ENCODE measurements at regions not wholly inside any gene's neighbourhood (a gene's known extent, or its start where the extent isn't known, plus 50 kb on each side); places are given as distances from the start of the nearest gene placed in this dataset.
"Not testable (repeated sequence)": the region's sequence is repeated elsewhere in the genome, so short reads cannot be mapped to it uniquely, and the experiment has no call there.

DNA sequence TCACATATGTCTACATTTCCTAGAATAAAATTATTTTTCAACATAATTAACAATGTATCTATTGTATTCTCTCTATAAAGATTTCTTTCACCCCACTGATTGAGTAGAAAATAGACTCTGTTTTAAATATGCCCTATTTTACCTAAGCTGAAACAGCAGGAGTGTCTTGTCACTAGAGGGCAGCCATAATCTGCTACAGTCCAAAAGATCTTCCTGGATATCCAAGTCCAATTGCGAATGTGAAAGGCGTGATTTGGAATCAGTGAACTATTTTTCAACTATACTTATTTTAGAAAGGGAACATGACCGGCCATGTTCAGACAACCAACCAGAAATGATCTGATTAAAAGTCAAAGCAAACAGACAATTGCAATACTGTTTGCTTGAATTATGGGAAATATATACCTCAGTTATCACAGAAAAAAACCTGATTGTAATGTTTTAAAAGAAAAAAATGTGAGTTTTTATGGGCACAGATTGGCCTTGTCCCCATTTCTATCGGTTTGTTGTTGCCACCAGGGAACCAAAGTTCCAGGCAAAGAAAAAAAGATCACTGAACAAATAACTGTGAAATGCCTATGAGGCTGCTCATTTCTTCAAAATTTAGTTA is 1211.0 kb upstream of the ADGRL4 start:
- DNase-seq: peak; percentile 84

DNA sequence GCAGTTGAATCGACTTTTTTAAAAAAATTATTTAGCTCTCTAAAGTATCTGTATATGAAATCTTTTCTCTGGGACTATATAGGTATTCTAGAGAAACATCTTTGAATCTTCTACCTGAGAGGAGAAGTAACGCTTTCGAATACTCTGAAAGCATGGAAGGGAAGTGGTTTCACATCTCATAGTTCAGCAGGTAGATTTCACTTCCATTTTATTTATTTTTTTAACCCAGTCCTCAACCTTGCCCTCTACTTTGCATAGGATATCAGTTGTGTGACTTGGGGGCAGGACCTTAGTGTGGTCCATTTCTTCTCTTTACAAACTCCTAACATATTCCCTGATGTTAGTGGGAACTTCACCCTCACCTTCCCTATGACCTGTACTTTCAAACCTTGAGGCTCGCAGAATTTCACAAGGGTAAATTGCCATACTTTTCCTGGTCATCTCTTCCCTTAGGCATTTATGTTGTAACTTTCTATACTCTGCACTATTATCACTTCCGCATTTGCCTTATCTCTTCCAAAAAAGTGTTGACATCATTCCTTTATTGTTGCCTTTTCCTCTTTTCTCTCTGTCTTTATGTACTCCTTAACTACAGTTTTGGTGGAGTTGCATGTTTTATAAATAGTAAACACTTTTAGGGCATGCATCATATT is 1208.5 kb upstream of the ADGRL4 start:
- no peak for DNase-seq

DNA sequence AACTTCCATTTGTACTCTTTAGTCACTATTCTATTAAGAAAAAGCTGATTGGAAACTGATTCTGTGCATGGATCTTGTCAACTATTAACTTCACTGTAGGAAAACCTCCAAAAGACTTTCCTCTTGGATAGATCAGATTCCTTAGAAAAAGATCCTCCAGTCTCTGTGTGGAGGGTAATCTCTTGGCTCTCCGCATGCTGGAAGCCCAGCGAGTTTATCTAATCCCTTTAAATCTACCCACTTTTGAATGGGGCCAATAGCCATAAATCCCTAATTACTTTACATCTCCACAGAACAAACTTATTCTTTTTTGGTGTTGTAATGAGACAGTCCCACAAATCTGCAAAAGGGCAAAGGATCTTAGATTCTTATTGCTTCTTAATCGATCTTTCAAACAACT is 1206.4 kb upstream of the ADGRL4 start:
- no peak for DNase-seq

DNA sequence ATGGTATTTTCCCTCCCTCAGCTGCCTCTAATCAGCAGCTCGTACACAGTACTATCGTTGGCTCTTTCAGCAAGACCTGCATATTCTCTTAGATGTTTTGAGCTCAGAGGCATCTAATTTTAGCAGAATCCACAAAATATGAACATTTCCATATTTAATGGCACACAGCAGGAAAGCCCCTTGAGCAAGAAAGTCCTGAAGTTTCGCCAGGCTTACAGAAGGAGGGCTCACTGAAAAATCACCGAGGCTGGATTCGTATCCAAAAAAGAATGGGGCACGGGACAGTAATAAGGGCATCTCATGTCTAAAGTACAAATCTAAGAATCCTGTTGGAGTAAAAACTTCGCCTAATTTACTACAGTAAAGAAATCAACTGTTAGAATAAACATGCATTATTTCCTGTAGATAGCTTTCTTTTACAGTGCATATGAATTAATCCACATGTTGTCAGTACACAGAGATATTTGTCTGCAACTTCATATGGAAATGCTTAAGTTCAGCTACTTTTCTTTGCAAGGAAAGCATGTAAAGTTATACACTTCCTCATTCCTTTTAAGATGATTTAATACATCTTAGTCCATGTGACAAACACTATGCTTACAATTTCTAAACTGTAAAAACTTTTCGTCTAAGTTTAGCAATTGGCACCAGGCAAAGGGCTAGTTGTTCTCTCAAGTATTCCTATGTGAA is 1205.3 kb upstream of the ADGRL4 start:
- no peak for DNase-seq

DNA sequence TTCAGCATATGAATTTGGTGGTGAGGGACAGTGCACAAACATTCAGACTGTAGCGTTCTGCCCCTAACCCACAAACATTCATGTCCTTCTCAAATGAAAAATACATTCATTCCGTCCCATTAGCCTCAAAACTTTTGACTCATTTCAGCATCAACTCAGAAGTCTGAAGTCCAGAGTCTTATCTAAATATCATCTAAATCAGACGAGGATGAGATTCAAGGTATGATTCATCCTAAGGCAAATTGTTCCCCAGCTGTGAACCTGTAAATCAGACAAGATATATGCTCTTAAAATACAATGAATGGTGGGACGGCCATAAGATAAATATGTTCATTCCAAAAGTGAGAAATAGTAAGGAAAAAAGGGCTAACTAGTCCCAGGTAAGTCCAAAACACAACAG is 1195.6 kb upstream of the ADGRL4 start:
- no peak for DNase-seq

DNA sequence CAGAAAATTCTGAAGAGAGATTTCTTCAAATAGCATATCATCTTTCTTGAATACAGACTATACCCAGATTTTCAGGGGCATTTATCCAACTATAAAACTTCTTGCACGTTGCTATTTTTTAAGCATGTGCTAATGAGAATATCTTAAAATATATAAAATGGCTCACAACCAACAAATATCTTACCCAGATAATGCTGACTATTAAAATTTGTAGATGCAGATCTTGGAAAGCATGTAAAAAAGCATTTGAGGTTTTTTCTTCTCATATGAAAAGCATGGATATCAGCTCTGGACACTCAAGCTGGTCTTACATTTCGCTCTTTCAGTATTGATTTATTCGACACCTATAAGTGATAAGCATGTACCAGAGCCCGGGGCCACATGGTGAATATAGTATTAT is 1187.7 kb upstream of the ADGRL4 start:
- DNase-seq: no peak

DNA sequence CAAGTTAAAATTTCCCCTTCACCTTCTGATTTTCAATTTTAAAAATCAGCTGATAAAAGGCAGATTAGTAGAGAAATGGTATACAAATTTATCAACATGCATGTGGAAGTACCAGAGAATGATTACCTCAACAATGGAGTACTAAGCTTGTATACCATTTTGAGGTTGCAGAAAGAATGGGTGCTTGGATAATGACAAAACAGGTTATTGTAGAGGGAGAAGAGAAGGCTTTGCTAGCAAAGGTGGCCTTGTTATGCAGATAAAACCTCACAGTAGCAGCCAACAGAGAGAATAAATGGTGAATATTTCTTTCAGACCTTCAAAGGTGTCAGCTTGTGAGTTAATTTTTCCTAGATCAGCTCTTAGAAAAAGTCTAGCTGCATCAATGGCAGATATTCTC is 1174.9 kb upstream of the ADGRL4 start:
- DNase-seq: no peak

DNA sequence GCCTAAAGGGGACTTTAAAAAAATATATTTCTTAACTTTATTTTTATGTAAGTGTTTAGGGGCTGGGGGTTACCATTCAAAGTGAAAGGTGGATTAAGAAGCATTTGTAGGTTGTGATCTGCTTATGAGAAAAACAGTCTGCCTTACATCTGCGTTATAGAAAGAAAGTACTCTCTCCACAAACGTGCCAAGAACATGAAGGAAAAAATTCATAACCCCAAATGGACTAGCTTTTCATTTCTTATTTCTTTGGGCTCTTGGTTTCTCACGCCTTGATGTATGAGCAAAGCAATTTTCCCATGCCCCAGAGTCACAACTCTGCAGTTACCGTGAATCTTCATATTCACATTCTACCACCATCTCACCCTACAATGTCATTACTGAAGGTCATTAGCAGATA is 1165.1 kb upstream of the ADGRL4 start:
- no peak for DNase-seq

DNA sequence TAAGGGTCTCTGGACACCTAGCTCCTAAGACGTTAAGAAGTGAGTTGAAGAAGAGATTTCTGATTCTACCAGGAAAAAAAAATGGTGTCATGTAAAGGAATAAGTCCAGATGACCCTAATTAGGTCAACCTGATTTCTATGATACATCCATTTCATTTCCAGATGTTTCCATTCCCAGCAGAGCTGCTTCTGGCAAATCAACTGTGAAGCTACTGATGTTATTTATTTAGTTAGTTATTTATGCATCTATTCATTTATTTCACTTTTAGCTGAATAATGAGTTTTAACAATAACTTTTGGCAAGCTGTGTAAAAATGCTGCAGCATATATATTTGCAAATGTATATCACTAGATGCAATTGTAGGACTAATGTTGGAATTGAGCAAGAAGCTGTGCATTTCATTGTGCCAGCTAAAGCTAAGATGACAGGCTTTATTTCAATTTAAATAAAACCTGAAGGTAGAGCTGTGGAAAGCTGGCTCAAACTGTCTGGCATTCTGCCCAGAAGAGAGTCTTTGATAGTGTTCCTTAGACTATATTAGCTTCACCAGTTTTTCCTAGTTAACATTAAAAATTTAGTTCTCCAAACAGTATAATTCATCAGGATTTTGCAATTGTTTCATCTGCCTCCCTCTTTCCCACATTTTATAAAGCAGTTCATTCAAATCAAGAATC is 1164.4 kb upstream of the ADGRL4 start:
- peak; percentile 41 for DNase-seq

DNA sequence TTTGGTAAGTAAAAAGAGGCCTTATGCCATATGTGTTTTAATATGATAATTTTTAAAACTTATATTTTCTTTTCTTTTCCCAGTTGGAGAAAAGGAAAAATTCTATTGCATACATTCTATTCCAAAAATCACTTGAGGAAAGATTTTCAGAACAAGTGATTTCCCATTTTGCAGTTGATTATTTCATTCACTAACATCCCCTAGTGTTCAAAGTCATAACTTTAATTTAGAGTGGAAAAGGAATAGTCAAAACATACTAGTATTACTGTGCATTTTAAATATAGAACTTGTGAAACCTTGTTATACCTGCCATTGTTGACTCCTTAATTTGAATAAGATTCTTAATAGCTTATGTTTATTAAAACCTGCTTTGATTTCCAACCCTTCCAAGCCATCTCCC is 1157.6 kb upstream of the ADGRL4 start:
- no peak for DNase-seq

DNA sequence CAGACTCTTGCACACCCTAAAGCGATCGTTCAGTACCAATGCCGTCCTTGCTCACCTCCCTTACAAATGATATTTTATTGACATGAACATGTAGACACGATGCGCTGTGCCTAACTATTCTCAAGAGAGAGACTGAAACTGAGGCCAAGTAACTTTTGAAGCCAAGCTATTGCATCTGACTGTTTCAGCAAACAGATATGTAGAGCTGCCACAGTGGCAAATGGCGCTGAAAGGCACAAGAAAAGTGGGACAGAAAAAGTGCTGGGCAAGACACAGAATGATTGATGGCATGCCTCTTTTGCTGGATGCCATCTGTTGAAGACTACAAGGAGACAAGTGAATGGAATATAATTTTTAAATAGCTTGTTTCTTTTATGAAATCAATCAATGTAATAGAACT is 1157.2 kb upstream of the ADGRL4 start:
- DNase-seq: peak; percentile 61

DNA sequence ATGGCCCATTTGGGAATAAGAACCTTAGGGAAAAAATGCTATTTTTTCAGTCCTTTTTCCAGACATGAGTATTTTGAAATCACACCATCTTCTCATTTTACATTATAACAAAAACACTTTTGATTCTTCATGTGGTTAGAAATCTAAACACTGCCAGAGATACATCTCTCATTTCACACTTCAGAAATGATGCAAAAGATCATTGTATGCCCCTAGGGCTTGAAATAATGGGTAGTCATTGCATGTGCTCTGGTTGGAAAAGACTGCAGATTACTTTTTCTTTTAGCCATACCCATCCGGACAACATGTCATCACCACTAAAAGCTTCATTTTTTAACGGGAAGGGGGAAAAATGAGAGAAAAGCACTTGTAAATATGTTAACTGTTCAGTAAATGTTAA is 1152.2 kb upstream of the ADGRL4 start:
- DNase-seq: no peak

DNA sequence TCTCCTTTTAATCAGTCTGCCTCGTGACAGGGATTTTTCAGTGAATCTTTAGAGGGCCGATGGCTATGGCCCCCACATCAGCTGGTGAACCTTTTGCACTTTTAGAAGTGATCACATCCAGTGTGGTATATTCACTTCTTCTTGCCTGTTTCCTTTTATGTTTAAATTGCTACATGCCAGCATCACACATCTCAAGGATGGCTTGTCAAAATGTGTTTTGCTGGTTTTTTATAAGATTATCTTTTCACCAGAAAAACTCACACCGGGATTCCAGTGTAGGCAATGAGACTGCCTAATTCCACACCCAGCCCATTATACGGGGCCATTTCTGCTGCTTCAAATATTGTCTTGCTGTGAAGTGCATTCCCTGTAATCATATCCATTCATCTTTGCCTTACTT is 1151.7 kb upstream of the ADGRL4 start:
- no peak for DNase-seq

DNA sequence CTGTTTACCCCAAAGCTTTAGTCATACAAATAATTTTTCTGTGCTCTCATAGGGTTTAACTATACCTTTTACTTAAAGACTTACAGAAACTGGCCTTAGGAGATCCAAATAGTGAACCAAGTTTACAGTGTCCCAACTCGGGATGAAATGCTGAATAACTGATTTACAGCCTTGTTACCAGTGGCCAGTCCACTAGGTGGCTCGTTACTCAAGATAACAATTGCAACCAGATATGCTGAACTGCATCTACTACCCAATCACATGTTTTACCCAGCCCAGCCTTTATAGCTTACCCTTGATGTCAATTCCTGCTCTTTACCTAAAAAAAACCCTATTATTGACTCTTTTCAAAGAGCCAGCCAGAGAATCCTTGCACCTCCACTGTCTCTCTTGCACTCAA is 1148.8 kb upstream of the ADGRL4 start:
- DNase-seq: no peak

DNA sequence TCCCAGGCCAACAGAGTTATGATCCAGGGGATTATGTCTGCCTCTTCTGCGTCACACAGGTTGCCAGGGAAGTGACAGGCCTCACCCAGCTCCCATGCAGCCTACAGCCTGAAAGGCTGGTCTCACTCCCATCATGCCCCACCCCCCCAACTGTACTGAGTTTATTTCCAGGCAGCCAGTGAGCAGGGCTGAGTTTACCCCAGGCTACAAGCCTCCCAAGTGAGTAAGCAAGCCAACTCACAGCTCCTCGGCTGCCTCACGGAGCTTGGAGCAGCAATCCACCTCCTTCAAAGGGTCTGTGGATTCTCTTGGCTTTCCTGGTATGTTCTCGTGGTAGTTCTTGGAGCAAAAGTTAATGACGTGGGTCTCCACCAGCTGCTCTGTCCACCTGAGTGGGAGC is 1147.6 kb upstream of the ADGRL4 start:
- DNase-seq: no peak

DNA sequence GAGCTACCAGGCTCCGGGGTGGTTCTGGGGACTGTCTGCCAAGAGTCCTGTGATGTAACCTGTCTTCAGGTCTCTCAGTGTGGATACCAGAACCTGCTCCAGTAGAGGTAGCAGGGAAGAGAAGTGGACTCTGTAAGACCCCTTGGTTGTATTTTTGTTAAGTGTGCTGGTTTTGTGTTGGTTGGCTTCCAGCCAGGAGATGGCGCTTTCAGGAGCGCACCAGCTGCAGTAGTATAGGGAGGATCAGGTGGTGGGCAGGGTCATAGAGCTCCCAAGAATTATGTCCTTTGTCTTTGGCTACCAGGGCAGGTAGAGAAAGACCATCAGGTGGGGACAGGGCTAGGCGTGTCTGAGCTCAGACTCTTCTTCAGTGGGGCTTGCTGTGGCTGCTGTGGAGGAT is 1147.2 kb upstream of the ADGRL4 start:
- no peak for DNase-seq

DNA sequence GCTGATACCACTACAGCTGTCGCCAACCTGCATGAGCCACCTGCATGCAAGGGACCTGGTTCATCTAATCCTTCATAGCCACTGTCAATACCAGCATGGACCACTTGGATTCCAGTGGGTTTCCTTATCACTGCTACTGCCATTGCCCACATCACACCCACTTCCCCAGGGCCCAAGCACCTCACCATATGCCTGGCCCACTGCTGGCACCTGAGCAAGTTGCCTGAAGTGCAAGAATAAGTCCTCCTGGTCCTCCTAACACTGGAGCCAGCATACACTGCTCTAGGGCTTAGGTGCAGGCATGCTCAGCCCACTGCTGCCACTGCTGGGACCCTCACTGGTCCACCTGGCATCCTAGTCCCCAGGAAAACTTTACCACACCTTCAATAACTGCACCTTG is 1136.8 kb upstream of the ADGRL4 start:
- DNase-seq: no peak

DNA sequence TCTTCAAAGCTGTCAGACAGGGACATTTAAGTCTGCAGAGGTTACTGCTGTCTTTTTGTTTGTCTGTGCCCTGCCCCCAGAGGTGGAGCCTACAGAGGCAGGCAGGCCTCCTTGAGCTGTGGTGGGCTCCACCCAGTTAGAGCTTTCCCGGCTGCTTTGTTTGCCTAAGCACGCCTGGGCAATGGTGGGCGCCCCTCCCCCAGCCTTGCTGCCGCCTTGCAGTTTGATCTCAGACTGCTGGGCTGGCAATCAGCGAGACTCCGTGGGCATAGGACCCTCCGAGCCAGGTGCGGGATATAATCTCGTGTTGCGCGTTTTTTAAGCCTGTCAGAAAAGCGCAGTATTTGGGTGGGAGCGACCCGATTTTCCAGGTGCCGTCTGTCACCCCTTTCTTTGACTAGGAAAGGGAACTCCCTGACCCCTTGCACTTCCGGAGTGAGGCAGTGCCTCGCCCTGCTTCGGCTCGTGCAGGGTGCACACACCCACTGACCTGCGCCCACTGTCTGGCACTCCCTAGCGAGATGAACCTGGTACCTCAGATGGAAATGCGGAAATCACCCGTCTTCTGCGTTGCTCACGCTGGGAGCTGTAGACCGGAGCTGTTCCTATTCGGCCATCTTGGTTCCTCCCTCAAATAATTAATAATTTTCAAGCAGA is 1131.5 kb upstream of the ADGRL4 start:
- not testable (repeated sequence) for DNase-seq

DNA sequence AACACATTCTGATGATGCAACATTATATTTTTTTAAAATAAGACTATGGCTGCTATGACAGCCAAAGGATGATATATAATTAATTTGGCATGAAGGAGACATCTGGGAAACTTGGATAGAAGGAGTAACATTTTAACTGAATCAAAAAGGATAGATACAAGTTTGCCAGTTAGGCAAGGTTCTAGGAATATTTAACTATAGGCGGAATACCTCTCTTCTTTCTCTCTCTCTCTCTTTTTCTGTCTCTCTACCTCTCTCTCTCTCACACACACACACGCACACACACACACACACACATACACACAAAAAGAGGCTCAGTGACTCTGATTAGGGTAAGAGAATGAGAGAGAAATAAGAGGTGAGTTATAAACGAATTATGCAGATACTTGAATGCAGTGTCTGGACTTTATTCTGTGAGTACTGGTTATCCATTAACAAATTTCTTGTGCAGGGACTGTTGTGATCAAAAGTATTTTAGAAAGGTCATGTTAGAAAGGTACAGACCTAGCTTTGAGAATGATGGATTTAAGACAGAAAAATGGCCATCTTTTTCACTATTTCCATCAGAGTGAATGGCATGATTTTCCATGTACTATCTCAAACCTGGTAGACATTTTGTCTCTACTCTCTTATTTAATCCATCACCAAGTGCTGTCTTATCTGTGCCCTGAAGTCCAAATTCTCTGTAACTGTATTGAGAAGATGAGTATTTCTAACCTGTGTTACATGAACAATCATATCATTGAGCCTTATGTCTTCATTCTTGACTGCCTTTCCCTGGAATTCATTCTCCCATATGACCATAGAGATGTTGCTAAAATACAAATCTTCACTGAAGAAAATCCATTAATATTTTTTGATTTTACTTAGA is 1106.9 kb upstream of the ADGRL4 start:
- DNase-seq: peak; percentile 14

DNA sequence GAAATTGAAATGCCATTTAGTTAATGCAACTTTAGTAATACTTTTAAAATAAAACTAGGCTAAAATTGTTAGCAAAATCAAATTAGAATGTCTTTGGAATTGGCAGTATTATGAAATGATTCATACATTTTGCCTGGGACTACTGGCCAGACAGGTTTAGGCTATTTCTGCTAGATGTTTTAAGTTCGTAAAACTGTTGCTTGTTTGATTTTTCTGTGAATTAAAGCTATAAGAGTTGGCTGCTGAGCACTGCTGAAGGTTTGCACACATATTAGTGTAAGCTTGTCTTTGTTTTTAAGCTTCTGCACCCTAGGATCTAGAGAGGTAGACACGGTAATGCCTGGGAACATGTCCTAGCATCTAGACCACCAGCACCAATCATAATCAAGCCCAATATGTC is 1094.6 kb upstream of the ADGRL4 start:
- no peak for DNase-seq

DNA sequence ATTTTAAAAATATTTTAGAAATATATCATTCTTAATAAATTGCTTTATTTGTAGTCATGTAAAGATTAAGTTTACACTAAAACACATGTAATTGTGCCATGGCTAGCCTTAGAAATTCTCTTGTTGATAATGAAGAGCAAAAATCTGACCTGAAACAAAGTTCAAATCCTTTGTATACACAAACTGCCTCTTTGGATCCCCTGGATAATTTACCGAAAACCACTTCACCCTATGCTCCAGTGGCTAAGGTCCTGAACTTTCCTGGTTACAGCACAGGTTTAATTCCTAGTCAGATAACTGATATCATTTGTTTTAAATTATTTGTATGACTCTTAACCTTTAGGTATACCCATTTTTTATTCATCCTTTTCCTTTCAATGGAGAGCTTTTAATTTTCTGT is 1093.2 kb upstream of the ADGRL4 start:
- DNase-seq: no peak

DNA sequence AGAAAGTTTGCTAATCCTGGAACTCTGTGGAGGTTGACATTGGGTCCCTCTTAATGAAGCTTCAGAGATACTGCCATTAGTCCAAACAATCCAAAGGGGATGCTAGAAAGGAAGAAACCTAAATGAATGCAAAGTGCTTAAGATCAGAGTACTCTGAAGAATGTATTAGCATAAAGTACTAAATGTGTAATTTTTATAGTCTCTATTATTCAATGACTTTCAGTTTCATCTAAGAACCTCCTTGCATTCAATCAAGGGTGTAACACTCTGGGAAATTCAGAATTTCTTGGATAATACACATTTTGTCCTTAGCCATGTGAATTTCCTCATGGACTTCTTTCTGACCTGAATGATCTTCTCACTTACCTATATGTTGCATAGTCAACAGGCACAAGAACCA is 1078.5 kb upstream of the ADGRL4 start:
- no peak for DNase-seq

DNA sequence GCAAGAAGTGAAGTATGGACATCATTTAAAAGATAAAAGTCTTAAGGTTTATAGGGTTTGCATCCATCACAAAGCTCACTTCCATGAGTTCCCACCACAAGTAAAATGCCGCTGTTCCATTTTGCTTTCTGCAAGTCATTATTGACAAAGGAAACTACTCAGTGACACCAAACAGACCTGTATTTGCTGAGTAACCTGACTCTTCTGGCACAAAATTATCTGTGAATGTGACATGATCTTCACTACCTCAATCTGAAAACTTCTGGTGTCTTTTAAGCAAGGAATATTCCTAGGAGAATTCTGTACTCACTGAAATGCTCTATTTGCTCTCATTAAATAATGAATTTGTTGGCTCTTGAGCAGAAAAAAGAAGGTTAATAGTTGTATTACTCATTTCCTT is 1077.4 kb upstream of the ADGRL4 start:
- DNase-seq: no peak
